Neural cell (in vitro differentiated cells): ENCODE measurements at regions not wholly inside any gene's neighbourhood (a gene's known extent, or its start where the extent isn't known, plus 50 kb on each side); places are given as distances from the start of the nearest gene placed in this dataset.

Experiments used
- H2AFZ ChIP-seq: fragments of 200-600, 300-800 bp; sonication (generic), shearing (Covaris generic); 2 replicates; pipeline ENCODE4 v1.6.0; 2014; ENCODE audit warnings: low read depth, mild to moderate bottlenecking, antibody characterized with exemption, low read length, moderate library complexity
- H3F3A ChIP-seq: fragments of 200-600 bp; shearing (Covaris generic); 2 replicates; pipeline ENCODE4 v1.6.1; 2016; ENCODE audit warnings: mild to moderate bottlenecking, moderate library complexity, mixed read lengths, antibody characterized with exemption, low read length; ENCODE audit not compliant: insufficient read depth, poor library complexity, severe bottlenecking
- H3K27ac ChIP-seq: fragments of 200-600, 300-800 bp; sonication (generic), shearing (Covaris generic); 2 replicates; pipeline ENCODE4 v1.5.1; 2014; ENCODE audit warnings: mild to moderate bottlenecking, low read length, moderate library complexity
- H3K27me3 ChIP-seq: fragments of 300-800, 200-600 bp; sonication (generic), shearing (Covaris generic); 2 replicates; pipeline ENCODE4 v1.6.0; 2014; ENCODE audit warnings: mild to moderate bottlenecking, low read depth, low read length, moderate library complexity; ENCODE audit not compliant: insufficient read depth
- H3K36me3 ChIP-seq: fragments of 300-800, 200-600 bp; sonication (generic), shearing (Covaris generic); 2 replicates; pipeline ENCODE4 v1.5.1; 2014; ENCODE audit warnings: mild to moderate bottlenecking, antibody characterized with exemption, low read length, moderate library complexity; ENCODE audit not compliant: insufficient read depth
- H3K4me2 ChIP-seq: fragments of 300-800, 200-600 bp; sonication (generic), shearing (Covaris generic); 2 replicates; pipeline ENCODE4 v1.6.0; 2014; ENCODE audit warnings: mild to moderate bottlenecking, low read length
- H3K4me3 ChIP-seq: fragments of 300-800, 200-600 bp; sonication (generic), shearing (Covaris generic); 2 replicates; pipeline ENCODE4 v1.5.1; 2014; ENCODE audit warnings: mild to moderate bottlenecking, low read length, moderate library complexity
- H3K79me2 ChIP-seq: fragments of 200-600 bp; shearing (Covaris generic); replicated peaks from 2 replicates; pipeline ENCODE4 v1.6.0; 2014; ENCODE audit warnings: mild to moderate bottlenecking, low read length, moderate library complexity; ENCODE audit not compliant: insufficient read depth
- H3K9ac ChIP-seq: fragments of 300-800, 200-600 bp; sonication (generic), shearing (Covaris generic); 2 replicates; pipeline ENCODE4 v1.6.1; 2016; ENCODE audit warnings: mild to moderate bottlenecking, low read length, mixed read lengths
- H3K9me2 ChIP-seq: fragments of 200-600 bp; shearing (Covaris generic); 2 replicates; pipeline ENCODE4 v1.6.1; 2016; ENCODE audit warnings: mild to moderate bottlenecking, low read length, mixed read lengths; ENCODE audit not compliant: insufficient read depth
- H3K9me3 ChIP-seq: fragments of 200-600, 300-800 bp; sonication (generic), shearing (Covaris generic); 2 replicates; pipeline ENCODE4 v1.6.1; 2016; ENCODE audit warnings: mild to moderate bottlenecking, mixed run types, low read length, moderate library complexity, mixed read lengths
- H4K20me1 ChIP-seq: fragments of 200-600 bp; shearing (Covaris generic); 2 replicates; pipeline ENCODE4 v1.6.1; 2016; ENCODE audit warnings: mild to moderate bottlenecking, mixed run types; ENCODE audit not compliant: insufficient read depth
- EP300 ChIP-seq: fragments of 450-650 bp; conservative IDR thresholded peaks from 2 replicates; pipeline ENCODE4 v1.6.1; 2014; ENCODE audit warnings: antibody characterized with exemption, mild to moderate bottlenecking, moderate library complexity; ENCODE audit not compliant: poor library complexity, severe bottlenecking
- EZH2 ChIP-seq: fragments of 200-600, 300-800 bp; shearing (Covaris generic), sonication (generic); IDR thresholded peaks from 2 replicates; pipeline ENCODE4 v1.6.1; 2014; ENCODE audit warnings: antibody characterized with exemption, low read length, borderline replicate concordance, mild to moderate bottlenecking; ENCODE audit not compliant: insufficient read depth, poor library complexity, severe bottlenecking
- MXI1 ChIP-seq: fragments of 450-650 bp; conservative IDR thresholded peaks from 2 replicates; pipeline ENCODE4 v1.6.1; 2014; ENCODE audit warnings: antibody characterized with exemption, mild to moderate bottlenecking; ENCODE audit not compliant: poor library complexity, severe bottlenecking
- POLR2AphosphoS5 ChIP-seq: IDR thresholded peaks from 2 replicates; pipeline ENCODE4 v1.6.1; 2012
- RAD21 ChIP-seq: fragments of 450-650 bp; conservative IDR thresholded peaks from 2 replicates; pipeline ENCODE4 v1.6.1; 2014; ENCODE audit warnings: antibody characterized with exemption, mild to moderate bottlenecking, moderate library complexity
- SMC3 ChIP-seq: fragments of 450-650 bp; conservative IDR thresholded peaks from 2 replicates; pipeline ENCODE4 v1.6.1; 2014; ENCODE audit warnings: antibody characterized with exemption, mild to moderate bottlenecking, moderate library complexity; ENCODE audit not compliant: poor library complexity
- TAF1 ChIP-seq: IDR thresholded peaks from 2 replicates; pipeline ENCODE4 v1.6.1; 2012; ENCODE audit warnings: low read depth
- TF ChIP-seq, protein P1 (sequence below): IDR thresholded peaks from 2 replicates; pipeline ENCODE4 v1.6.1; 2012; ENCODE audit warnings: borderline replicate concordance
- TF ChIP-seq, protein P2 (sequence below): fragments of 450-650 bp; IDR thresholded peaks from 2 replicates; pipeline ENCODE4 v1.5.1; 2014; ENCODE audit warnings: antibody characterized with exemption, mild to moderate bottlenecking, moderate library complexity; ENCODE audit not compliant: poor library complexity, severe bottlenecking

DNA sequence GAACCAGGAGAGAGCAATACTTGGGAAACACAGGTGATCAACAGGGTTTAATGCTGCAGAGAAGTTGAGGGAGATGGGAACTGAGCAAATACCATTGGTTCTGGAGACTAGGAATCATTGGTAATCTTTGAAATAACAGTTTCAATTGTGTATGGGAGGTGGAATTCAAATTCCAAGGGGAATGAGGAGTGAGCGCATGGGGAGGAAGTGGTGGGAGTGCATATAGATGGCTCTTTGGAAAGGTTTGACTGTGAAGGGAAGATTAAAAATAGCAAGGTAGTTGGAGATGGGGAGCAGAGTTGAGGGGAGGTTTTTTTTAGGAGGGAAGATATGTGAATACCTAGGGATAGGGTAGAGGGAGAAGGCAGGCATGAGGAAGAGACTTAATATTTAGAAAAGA, 51.1 kb upstream of the ROPN1 start:
- H3K4me3 ChIP-seq = no peak overlapping the region
- H3K9ac ChIP-seq = no peak overlapping the region
- H3K27me3 ChIP-seq = no peaks in the 10 kb centered on the region
- H3K9me3 ChIP-seq = no peaks in the 10 kb centered on the region
- H3K4me2 ChIP-seq = no peak overlapping the region
- no peak overlapping the region for H3K27ac ChIP-seq
- peaks cover 78% of the 10 kb centered on the region for H3K79me2 ChIP-seq
- no peak overlapping the region for H2AFZ ChIP-seq
- H3F3A ChIP-seq = no peaks in the 10 kb centered on the region
- no peaks in the 10 kb centered on the region for H3K36me3 ChIP-seq
- H4K20me1 ChIP-seq = peaks cover 23% of the 10 kb centered on the region
- H3K9me2 ChIP-seq = no peaks in the 10 kb centered on the region
- TF ChIP-seq TAF1 (no peak), POLR2AphosphoS5 (no peak), SMC3 (no peak), EP300 (no peak), MXI1 (no peak), RAD21 (no peak), EZH2 (no peak)
- TF ChIP-seq, protein P1, sequence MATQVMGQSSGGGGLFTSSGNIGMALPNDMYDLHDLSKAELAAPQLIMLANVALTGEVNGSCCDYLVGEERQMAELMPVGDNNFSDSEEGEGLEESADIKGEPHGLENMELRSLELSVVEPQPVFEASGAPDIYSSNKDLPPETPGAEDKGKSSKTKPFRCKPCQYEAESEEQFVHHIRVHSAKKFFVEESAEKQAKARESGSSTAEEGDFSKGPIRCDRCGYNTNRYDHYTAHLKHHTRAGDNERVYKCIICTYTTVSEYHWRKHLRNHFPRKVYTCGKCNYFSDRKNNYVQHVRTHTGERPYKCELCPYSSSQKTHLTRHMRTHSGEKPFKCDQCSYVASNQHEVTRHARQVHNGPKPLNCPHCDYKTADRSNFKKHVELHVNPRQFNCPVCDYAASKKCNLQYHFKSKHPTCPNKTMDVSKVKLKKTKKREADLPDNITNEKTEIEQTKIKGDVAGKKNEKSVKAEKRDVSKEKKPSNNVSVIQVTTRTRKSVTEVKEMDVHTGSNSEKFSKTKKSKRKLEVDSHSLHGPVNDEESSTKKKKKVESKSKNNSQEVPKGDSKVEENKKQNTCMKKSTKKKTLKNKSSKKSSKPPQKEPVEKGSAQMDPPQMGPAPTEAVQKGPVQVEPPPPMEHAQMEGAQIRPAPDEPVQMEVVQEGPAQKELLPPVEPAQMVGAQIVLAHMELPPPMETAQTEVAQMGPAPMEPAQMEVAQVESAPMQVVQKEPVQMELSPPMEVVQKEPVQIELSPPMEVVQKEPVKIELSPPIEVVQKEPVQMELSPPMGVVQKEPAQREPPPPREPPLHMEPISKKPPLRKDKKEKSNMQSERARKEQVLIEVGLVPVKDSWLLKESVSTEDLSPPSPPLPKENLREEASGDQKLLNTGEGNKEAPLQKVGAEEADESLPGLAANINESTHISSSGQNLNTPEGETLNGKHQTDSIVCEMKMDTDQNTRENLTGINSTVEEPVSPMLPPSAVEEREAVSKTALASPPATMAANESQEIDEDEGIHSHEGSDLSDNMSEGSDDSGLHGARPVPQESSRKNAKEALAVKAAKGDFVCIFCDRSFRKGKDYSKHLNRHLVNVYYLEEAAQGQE = no peak
- TF ChIP-seq, protein P2, sequence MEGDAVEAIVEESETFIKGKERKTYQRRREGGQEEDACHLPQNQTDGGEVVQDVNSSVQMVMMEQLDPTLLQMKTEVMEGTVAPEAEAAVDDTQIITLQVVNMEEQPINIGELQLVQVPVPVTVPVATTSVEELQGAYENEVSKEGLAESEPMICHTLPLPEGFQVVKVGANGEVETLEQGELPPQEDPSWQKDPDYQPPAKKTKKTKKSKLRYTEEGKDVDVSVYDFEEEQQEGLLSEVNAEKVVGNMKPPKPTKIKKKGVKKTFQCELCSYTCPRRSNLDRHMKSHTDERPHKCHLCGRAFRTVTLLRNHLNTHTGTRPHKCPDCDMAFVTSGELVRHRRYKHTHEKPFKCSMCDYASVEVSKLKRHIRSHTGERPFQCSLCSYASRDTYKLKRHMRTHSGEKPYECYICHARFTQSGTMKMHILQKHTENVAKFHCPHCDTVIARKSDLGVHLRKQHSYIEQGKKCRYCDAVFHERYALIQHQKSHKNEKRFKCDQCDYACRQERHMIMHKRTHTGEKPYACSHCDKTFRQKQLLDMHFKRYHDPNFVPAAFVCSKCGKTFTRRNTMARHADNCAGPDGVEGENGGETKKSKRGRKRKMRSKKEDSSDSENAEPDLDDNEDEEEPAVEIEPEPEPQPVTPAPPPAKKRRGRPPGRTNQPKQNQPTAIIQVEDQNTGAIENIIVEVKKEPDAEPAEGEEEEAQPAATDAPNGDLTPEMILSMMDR = no peak

DNA sequence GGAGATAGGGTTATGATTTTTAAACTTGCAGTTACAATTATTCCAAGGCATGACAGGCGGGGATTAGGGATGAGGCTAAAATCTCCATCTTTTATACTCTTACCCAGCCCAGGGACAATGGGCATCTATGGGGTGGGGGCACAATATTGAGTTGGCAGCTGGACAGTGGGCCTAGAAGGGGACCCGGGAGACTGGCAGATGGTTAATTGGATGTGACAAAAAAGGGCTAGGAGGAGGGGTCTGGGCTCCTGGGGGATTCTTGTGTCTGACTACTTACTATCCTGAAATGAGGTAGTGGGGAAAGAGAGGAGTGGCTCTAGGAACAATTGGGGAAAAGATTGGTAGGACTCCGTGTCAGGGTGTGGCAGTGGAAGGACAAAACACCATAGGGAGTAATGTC, 53.0 kb upstream of the ROPN1 start:
- Histone ChIP-seq H3K4me2 (no peak overlapping the region), H3F3A (no peaks in the 10 kb centered on the region), H3K79me2 (peaks cover 76% of the 10 kb centered on the region), H3K4me3 (no peak overlapping the region), H3K27ac (no peak overlapping the region), H3K9me2 (no peaks in the 10 kb centered on the region), H4K20me1 (peaks cover 21% of the 10 kb centered on the region), H3K36me3 (no peaks in the 10 kb centered on the region), H3K9me3 (no peaks in the 10 kb centered on the region), H2AFZ (no peak overlapping the region), H3K9ac (no peak overlapping the region), H3K27me3 (no peaks in the 10 kb centered on the region)
- TF ChIP-seq, protein P1 = no peak
- TF ChIP-seq, protein P2 = no peak
- TF ChIP-seq EP300 (no peak), TAF1 (no peak), POLR2AphosphoS5 (no peak), EZH2 (no peak), MXI1 (no peak), RAD21 (no peak), SMC3 (no peak)
